ENCODE measurements at regions not wholly inside any gene's neighbourhood (a gene's known extent, or its start where the extent isn't known, plus 50 kb on each side); places are given as distances from the start of the nearest gene placed in this dataset.
"Not testable (repeated sequence)": the region's sequence is repeated elsewhere in the genome, so short reads cannot be mapped to it uniquely, and the experiment has no call there.

DNA sequence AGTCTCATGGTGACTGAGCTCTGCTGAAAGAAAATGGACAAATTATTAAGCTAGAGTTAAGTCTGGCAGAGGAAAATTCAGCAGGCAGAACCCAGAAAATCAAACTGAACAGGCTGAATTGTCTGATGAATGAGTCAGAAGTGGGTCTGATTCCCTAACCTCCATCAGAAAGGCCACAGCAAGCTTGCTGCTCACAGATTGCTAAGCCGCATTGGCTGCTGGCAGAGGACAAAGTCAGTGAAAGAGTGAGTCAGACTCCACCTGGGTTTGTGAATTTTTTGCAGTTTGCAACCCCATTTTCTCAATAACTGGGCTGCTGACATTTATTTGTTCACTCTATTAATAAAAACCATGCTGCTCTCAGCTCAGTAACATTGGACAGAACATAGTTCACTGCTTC is 191.3 kb downstream of the EPM2A start:
- no peak for DNase-seq (ENCODE audit: low spot score)
- intact Hi-C loops (cut with DNase I) = no loop called here

DNA sequence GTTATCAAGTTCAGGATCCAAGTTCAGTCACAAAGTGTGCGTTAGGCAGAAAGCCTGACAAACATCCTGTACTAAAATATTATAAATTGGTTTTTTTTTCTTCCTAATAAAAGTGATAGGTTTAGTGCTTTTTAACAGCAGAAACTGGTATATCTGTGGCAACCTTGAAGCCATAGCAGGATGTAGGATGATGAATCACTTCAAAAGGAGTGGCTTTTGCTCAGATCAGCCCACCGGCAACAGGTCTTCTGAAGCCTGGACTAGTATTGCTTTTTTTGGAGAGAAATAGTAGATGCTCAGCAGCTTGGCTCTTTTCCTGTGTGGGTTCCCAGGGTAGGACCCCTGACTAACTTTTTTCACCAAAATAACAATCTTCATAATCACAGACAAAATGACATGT is 190.8 kb downstream of the EPM2A start:
- no peak for DNase-seq (ENCODE audit: low spot score)
- intact Hi-C loops (cut with DNase I) = no loop called here

DNA sequence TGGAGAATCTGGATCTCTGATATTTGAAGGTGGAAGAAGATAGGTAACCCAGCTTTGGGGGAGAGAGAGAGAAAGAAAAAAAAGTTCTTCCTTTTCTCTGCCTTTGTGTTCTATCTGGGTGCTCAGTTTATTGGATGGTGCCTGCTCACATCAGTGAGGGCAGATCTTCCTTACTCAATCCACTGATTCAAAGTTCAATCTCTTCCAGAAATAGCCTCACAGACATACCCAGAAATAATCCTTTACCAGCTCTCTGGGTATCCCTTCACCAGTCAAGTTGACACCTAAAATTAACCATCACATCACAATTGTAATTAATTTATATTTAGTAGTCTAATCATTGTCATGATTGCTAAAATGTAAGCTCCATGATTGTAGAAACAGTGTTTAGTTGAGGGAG is 189.1 kb downstream of the EPM2A start:
- intact Hi-C loops (cut with DNase I) = no loop called here
- DNase-seq (ENCODE audit: low spot score) = no peak

DNA sequence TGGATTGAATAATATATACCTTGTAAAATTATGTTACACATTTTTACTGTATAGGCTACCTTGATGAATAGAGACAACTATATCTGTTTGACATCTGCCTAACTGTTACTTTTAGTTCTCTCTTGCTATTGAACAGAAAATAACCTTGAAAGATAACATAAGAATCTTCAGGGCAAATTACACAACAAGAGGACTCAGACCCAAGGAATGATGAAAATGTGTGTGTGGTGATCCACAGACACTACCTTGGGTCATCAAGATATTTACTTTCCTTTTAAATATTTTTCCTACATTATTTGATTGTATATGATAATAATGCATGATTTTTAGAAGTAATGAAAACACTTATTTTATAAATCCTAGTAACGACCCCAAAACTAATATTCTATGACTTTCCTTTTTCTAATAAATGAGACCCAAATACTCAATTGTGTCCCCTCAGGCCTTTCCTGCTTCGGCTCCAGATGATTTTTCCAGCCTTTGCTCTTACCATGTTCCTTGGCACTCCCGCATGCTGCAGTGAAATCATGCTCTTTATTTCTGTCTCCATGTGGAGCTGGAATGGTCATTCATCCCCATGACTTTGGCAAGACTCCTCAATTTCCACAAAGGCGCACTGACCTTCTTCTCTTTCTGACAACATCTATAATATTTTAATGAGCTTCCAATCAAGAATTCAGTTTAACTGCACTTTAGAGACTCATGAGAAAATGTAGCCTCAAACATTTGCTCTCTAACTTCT is 187.6 kb downstream of the EPM2A start:
- intact Hi-C loops (cut with DNase I) = loop anchor here in 1 of 2 donors (2.0 kb wide), 1 partner anchor 33 kb away; no protein-coding TSS in a partner anchor
- no peak for DNase-seq (ENCODE audit: low spot score)

DNA sequence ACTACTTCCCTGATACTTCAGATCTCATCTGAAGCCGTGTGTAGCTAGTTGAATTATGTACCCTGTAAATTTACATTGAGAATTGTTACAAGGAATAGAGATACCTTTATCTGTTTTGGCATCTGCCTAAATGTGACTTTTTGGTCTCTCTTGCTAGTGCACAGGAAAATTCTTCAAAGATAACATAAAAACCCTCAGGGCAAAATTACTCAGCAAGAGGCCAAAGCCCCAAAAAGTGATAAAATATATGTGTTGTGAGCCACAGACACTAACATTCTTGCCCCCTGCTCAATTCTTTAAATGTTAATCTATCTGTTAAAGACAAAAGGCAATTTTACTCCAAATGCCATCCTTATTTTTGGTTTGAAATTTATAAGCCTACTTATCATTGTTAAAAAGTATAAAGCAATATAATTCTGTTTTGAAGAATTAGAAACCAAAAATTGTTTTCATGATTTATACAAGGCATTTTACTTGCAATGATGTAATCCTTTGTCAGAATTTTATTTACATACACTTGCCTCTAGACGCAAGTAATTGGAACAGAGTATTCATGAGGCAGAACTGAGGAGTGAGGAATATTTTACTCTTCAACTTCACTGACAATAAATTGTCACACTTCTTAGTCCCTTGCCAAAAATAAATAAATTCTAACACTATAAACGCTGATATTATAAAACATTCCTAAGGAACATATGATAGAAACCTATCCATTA is 186.2 kb downstream of the EPM2A start:
- intact Hi-C loops (cut with DNase I) = loop anchor here in 1 of 2 donors (2.0 kb wide), 1 partner anchor 34 kb away; no protein-coding TSS in a partner anchor
- DNase-seq (ENCODE audit: low spot score) = no peak

DNA sequence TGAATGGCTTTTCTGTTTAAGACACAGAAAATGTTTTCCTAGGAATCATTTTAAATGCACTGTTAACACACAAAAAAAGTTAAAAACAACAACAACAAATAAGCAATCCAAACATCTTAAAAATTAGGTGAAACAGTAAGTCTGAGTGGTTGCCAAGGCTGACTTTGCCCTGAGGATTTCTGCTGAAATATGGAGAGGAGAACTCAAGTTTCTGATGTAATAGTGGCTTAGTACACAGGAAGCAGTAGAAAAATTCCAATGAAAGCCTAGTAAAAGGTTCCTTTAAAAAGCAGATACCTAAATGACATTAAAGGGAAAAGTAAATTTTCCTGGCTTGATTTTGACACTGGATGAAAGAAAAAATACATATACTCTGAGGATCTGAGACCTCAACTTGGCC is 184.2 kb downstream of the EPM2A start:
- intact Hi-C loops (cut with DNase I) = no loop called here
- DNase-seq (ENCODE audit: low spot score) = no peak

DNA sequence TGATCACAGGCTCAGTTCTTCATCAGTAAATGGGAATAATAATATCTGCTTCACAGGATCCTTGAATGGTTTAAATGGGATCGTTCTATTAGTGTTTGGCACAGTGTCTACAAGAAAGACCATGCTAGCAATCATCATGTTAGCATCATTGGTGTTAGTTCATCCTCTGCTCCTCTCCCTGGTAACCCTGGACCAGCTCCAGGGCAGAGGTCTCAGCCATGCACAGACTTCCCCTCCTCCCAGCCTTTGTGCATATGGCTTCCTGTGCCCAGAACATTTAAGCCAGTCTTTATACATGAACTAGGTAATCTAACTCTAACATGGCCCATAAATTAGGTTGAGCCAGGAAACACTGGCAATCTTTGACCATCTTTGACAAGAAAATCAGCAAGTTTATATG is 180.2 kb downstream of the EPM2A start:
- no peak for DNase-seq (ENCODE audit: low spot score)
- intact Hi-C loops (cut with DNase I) = no loop called here

DNA sequence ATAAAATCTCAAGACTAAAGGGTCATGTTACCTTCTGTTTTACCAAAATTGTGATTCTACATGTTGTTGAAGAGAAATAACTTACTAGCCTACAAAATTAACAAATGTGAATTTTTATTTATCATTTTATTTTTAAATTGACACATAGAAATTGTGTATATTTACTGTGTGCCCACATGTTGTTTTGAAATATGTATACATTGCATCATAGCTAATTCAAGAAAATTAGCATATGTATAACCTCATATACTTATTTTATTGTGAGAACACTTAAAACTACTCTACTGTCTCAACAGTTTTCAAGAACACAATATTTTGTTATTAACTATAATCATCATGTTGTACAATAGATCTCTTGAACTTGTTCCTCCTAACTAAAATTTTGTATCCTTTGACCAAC is 177.8 kb downstream of the EPM2A start:
- intact Hi-C loops (cut with DNase I) = no loop called here
- DNase-seq (ENCODE audit: low spot score) = no peak

DNA sequence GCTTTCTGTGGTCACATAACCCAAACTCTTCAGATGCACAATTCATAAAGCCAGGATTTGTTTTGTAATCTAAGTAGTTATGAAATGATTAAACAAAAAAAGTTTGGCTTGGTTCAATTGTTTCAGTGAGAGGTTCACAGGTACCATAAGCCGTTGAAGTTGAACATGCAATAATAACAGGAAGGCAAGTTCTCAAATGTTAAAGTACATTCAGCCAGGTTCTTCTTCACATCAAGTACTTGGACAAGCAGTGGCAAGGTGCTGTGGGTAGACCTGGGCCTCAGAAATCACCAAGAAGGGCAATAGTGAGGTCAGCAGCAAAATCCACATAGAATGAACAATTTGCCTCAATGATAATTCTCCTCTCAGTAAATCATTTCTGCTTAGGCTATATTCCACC is 175.5 kb downstream of the EPM2A start:
- no peak for DNase-seq (ENCODE audit: low spot score)
- intact Hi-C loops (cut with DNase I) = loop anchor here in 1 of 2 donors (2.0 kb wide), 1 partner anchor 25 kb away; no protein-coding TSS in a partner anchor

DNA sequence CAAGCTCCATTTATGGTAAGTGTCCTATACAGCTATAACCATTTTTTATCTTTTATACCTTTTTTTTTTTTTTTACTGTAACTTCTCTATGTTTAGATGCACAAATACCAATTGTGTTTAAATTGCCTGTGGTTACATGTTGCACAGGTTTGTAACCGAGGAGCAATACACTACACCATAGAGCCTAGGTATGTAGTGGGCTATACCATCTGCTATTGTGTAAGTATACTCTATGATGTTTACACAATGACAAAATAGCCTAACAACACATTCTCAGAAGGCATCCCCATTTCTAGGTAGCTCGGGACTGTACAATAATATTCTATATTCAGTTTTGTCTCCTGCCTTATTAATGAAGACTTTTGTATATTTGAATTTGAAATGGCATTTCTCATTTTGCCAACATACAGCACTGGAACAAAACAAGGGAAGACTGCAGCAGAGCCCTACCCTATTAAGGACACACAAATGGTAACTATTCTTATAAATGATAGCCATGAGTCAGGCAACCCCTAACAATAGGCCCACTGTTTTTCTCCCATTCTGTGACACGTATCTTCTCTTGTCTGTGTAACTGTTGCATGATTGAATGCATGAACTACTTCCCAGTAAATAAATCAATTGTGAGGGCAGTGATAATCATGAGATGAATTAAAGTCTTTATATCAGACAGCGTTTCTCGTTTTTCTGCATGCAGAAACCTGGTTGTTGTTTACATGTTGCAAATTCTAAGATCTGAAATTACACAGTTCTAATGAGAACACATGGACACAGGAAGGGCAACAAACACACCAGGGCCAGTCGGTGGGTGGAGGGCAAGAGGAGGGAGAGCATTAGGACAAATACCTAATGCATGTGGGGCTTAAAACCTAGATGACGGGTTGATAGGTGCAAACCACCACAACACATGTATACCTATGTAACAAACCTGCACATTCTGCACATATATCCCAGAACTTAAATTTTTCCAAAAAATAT is 173.9 kb downstream of the EPM2A start:
- intact Hi-C loops (cut with DNase I) = loop anchor here in 1 of 2 donors (2.0 kb wide), 1 partner anchor 23 kb away; no protein-coding TSS in a partner anchor
- DNase-seq (ENCODE audit: low spot score) = no peak

DNA sequence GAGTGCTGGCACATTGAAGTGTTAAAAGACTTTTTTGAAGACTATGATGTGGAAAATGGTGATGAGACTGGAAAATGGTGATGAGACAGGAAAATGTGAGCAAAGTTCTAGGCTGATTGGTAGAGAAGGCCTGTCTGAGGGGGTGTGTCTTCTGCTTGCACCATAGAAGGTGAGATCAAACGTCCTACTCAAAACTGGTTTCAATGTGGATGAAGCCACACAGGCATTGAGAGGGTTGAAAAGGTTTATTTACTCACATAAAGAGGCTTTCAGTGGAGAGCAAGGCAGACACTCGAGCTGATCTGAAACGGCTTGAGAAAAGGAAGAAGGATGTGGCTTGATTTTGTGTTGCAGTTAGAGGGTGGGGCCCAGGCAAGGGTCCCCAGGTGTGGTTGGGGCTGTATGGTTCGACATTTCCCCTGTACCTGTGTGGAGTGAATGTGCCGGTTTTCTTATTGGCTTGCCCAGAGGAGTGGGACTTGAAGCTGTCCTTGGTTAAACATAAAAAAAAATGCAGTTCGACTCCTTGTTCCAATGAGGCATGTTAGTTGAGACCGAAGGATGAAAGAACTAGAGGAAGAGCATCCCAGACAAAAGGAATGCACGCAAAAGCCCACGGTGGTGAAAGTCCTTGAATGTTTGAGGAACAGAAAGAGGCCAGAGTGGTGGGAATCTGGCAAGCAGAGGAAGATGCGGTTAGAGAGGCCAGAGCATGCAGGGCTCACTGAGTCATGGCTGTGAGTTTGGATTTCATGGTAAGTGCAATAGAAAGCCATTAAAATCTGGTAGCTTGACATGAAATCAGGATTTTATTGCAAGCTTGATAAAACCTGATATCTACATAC is 172.3 kb downstream of the EPM2A start:
- DNase-seq (ENCODE audit: low spot score) = no peak
- intact Hi-C loops (cut with DNase I) = no loop called here

DNA sequence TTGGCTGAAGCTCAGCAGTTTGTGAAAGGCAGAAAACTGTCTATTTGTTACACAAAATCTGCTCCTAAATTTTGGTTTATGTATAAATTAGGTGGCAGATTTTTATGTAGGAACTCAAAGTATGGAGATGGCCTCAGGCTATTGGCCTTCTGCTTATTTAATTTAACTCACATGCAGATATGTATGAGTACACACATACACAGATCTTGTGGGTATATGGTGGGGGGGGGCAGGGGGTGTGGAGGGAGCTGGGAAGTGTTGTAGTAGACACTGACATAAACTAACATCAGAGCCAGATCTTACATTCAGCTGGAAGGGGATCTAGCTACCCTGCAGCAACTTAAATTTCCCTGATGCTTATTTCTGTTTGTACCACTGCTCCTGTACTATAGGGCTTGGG is 170.8 kb downstream of the EPM2A start:
- DNase-seq (ENCODE audit: low spot score) = no peak
- intact Hi-C loops (cut with DNase I) = no loop called here

DNA sequence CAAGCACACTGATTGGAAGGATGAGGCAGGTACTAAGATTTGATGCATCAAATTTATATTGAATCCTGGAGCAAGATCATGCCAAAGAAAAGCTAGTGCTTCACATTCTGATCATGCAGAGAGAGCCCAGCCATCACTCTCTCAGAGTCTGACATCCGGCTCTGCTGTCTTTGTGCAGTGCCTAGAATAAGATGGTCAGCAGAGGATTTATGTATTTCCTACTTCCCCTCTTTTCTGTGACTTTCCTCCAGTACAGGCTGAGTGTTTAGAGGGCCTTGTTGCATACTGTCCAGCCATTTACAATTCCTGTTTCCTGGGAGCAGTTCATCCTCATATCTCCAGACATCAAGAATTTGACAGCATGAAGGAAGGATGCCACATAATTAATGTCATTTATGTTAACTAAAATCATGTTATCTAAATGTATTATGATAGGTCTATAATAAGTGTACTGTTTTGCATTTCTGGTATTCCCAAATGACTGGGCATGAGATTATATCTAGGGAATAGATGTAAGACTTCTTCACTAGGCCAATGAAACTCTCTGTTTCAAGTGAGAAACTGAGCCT is 167.6 kb downstream of the EPM2A start:
- intact Hi-C loops (cut with DNase I) = no loop called here
- no peak for DNase-seq (ENCODE audit: low spot score)

DNA sequence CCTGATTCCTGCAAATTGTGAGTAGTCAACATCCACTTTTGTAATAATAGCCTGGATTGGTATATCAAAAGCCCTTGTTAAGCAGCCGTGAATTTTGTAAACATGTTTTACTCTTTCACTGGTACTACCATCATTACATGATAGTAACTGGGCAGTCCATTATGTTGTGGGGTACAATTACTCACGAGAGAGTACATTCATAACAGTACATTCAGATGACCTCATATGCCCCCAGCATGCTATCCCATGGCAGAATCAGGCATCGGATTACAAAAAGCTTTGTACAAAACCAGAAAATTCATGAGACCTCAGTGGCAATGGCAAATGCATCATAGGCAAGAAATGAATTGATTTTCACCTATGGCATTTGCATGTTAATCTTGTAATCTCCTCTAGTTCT is 166.2 kb downstream of the EPM2A start:
- intact Hi-C loops (cut with DNase I) = no loop called here
- DNase-seq (ENCODE audit: low spot score) = no peak

DNA sequence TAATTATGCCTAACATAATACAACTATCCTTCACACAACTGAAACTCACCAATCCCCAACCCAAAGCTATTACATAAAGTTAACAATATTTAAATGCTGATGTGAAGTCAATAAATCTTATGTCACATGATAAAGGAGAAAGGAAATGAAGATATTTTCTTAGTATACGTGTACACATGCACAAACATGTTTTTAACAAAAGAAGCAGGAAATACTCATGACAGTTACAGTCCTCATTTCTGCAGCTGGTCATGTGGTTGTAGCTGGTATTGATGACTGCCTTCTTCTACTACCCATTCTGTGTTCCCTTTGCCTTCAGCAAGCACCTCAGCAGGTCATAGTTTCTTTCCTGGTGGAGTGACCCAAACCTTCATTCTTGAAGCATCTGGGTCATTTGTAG is 165.0 kb downstream of the EPM2A start:
- DNase-seq (ENCODE audit: low spot score) = not testable (repeated sequence)
- intact Hi-C loops (cut with DNase I) = loop anchor here in 1 of 2 donors (5.0 kb wide), 1 partner anchor 357 kb away; no protein-coding TSS in a partner anchor

DNA sequence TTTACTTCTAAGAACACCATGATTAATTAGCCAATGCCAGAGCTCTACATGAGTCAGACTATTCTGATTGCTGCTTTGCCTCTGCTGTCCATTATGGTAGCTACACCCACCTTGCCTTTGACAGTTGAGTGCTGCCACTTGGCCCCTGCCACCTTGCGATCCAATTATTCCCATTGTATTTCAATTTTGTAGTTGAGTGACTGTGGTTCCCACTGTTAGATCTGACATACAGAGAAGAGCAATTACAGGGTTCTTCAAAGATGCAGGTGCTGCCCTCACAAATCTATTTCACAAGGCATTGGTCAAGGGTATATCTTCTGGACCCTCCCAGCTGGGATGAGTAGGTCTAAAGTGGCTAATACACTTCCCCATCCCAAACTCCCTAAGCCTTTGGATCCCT is 161.1 kb downstream of the EPM2A start:
- not testable (repeated sequence) for DNase-seq (ENCODE audit: low spot score)
- intact Hi-C loops (cut with DNase I) = loop anchor here in 1 of 2 donors (5.0 kb wide), 1 partner anchor 353 kb away; no protein-coding TSS in a partner anchor
